ENCODE measurements at regions not wholly inside any gene's neighbourhood (a gene's known extent, or its start where the extent isn't known, plus 50 kb on each side); places are given as distances from the start of the nearest gene placed in this dataset.

- Histone ChIP-seq H3K4me1 (no peaks in the 10 kb centered on the region), H3K36me3 (no peaks in the 10 kb centered on the region), H3K9me3 (no peaks in the 10 kb centered on the region), H3K27me3 (no peaks in the 10 kb centered on the region), H3K27ac (no peak overlapping the region), H3K4me3 (no peak overlapping the region)
- intact Hi-C loops (cut with DNase I; ENCODE audit: low total_unique reads) (no loop called here), in situ Hi-C loops (cut with MboI; ENCODE audit: low pct_ligation_motif_present in 1 of 4, low pct_unique_long_range_greater_than_20kb in 1 of 4, low sequenced_read_pairs in 3 of 4) (no loop called here)
- no peak for DNase-seq
- TF ChIP-seq CTCF (IDR thresholded peaks at IDR 0.05) (no peak), POLR2A (IDR thresholded peaks at IDR 0.05) (no peak), POLR2AphosphoS5 (IDR thresholded peaks at IDR 0.05) (no peak), EP300 (IDR thresholded peaks at IDR 0.05; ENCODE audit: low read depth) (no peak)
- WGBS, 2 donors (ENCODE audit: low coverage in 1 of 2): 83% methylated on average over 8 of the region's 8 CpGs; no CpG with 5 or more reads in 1 of the 2 donors
Observed at GRCh38 chrX:9390693-9391368, 74.0 kb upstream of the TBL1X start.

- in situ Hi-C loops (cut with MboI; ENCODE audit: low pct_ligation_motif_present in 1 of 4, low pct_unique_long_range_greater_than_20kb in 1 of 4, low sequenced_read_pairs in 3 of 4): no loop called here
- TF ChIP-seq POLR2A (IDR thresholded peaks at IDR 0.05): no peak
- no peak for TF ChIP-seq CTCF (IDR thresholded peaks at IDR 0.05)
- TF ChIP-seq EP300 (IDR thresholded peaks at IDR 0.05; ENCODE audit: low read depth): no peak
- no peak for TF ChIP-seq POLR2AphosphoS5 (IDR thresholded peaks at IDR 0.05)
- no peak for DNase-seq
- no peak overlapping the region for H3K4me3 ChIP-seq
- no peak overlapping the region for H3K27ac ChIP-seq
- H3K9me3 ChIP-seq: no peaks in the 10 kb centered on the region
- H3K36me3 ChIP-seq: no peaks in the 10 kb centered on the region
- intact Hi-C loops (cut with DNase I; ENCODE audit: low total_unique reads): no loop called here
- H3K27me3 ChIP-seq: no peaks in the 10 kb centered on the region
- WGBS, 2 donors (ENCODE audit: low coverage in 1 of 2): 91% methylated on average over 5 of the region's 5 CpGs; no CpG with 5 or more reads in 1 of the 2 donors
- peaks cover 0 to 6% (median 0%) of the 10 kb centered on the region in 4 donors for H3K4me1 ChIP-seq
Observed at GRCh38 chrX:9392445-9392844, 72.4 kb upstream of the TBL1X start.

GRCh38 chrX:9393571-9393970 lies 71.3 kb upstream of the TBL1X start:
- Histone ChIP-seq H3K36me3 (no peaks in the 10 kb centered on the region), H3K4me1 (peaks cover 0 to 6% (median 0%) of the 10 kb centered on the region in 4 donors), H3K27me3 (no peaks in the 10 kb centered on the region), H3K4me3 (no peak overlapping the region), H3K27ac (no peak overlapping the region), H3K9me3 (no peaks in the 10 kb centered on the region)
- no peak for DNase-seq
- 60 to 65% methylated on average over 1 to 4 of the region's 4 CpGs for WGBS, 2 donors (ENCODE audit: low coverage in 1 of 2)
- intact Hi-C loops (cut with DNase I; ENCODE audit: low total_unique reads): no loop called here
- in situ Hi-C loops (cut with MboI; ENCODE audit: low pct_ligation_motif_present in 1 of 4, low pct_unique_long_range_greater_than_20kb in 1 of 4, low sequenced_read_pairs in 3 of 4): no loop called here
- no peak for TF ChIP-seq EP300 (IDR thresholded peaks at IDR 0.05; ENCODE audit: low read depth)

GRCh38 chrX:9394212-9394611 lies 70.6 kb upstream of the TBL1X start:
- intact Hi-C loops (cut with DNase I; ENCODE audit: low total_unique reads): no loop called here
- WGBS, 2 donors (ENCODE audit: low coverage in 1 of 2): 87% methylated on average over 12 of the region's 12 CpGs; no CpG with 5 or more reads in 1 of the 2 donors
- no peak overlapping the region for H3K4me3 ChIP-seq

More at GRCh38 chrX:9394212-9394611, 70.6 kb upstream of the TBL1X start:
- no peak for TF ChIP-seq POLR2AphosphoS5 (IDR thresholded peaks at IDR 0.05)
- TF ChIP-seq CTCF (IDR thresholded peaks at IDR 0.05): no peak
- no peak for TF ChIP-seq POLR2A (IDR thresholded peaks at IDR 0.05)
- no peak for TF ChIP-seq EP300 (IDR thresholded peaks at IDR 0.05; ENCODE audit: low read depth)
- no peaks in the 10 kb centered on the region for H3K36me3 ChIP-seq
- peaks cover 0 to 6% (median 0%) of the 10 kb centered on the region in 4 donors for H3K4me1 ChIP-seq
- no peak for DNase-seq
- H3K27ac ChIP-seq: no peak overlapping the region
- H3K27me3 ChIP-seq: no peaks in the 10 kb centered on the region
- in situ Hi-C loops (cut with MboI; ENCODE audit: low pct_ligation_motif_present in 1 of 4, low pct_unique_long_range_greater_than_20kb in 1 of 4, low sequenced_read_pairs in 3 of 4): no loop called here
- H3K9me3 ChIP-seq: no peaks in the 10 kb centered on the region
